ENCODE measurements at regions not wholly inside any gene's neighbourhood (a gene's known extent, or its start where the extent isn't known, plus 50 kb on each side); places are given as distances from the start of the nearest gene placed in this dataset.

DNA sequence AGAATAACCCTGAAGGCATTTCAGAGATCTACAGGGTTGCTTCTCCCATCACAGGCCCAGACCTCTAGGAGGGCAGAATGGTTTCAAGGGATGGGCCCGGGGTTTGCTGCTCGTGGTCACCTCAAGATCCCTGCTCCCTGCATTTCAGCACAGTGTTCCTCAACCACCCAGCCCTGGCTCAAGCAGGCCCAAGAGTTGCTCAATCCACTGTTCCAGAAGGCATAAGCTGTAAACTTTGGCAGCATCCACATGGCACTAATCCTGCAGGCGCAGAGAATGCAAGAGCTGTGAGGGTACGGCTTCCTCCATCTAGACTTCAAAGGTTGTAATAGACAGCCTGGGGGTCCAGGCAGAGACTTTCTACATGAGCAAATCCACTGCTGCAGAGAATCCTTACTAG lies 225.0 kb upstream of the UBASH3B start:
- TF ChIP-seq, protein P1, sequence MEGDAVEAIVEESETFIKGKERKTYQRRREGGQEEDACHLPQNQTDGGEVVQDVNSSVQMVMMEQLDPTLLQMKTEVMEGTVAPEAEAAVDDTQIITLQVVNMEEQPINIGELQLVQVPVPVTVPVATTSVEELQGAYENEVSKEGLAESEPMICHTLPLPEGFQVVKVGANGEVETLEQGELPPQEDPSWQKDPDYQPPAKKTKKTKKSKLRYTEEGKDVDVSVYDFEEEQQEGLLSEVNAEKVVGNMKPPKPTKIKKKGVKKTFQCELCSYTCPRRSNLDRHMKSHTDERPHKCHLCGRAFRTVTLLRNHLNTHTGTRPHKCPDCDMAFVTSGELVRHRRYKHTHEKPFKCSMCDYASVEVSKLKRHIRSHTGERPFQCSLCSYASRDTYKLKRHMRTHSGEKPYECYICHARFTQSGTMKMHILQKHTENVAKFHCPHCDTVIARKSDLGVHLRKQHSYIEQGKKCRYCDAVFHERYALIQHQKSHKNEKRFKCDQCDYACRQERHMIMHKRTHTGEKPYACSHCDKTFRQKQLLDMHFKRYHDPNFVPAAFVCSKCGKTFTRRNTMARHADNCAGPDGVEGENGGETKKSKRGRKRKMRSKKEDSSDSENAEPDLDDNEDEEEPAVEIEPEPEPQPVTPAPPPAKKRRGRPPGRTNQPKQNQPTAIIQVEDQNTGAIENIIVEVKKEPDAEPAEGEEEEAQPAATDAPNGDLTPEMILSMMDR (IDR thresholded peaks at IDR 0.05), result no peak
- H3K27ac Mint-ChIP-seq (ENCODE audit: unreplicated experiment), result no peak overlapping the region
- no peaks in the 10 kb centered on the region for H3K4me1 Mint-ChIP-seq (ENCODE audit: low read depth)
- no peaks in the 10 kb centered on the region for H3K9me3 Mint-ChIP-seq (ENCODE audit: low read depth)
- no peak overlapping the region for H3K4me3 Mint-ChIP-seq (ENCODE audit: unreplicated experiment)
- no peak for DNase-seq (ENCODE audit: low spot score)
- H3K36me3 Mint-ChIP-seq (ENCODE audit: low read depth), result no peaks in the 10 kb centered on the region
- peaks cover 3% of the 10 kb centered on the region for H3K27me3 Mint-ChIP-seq (ENCODE audit: low read depth)

DNA sequence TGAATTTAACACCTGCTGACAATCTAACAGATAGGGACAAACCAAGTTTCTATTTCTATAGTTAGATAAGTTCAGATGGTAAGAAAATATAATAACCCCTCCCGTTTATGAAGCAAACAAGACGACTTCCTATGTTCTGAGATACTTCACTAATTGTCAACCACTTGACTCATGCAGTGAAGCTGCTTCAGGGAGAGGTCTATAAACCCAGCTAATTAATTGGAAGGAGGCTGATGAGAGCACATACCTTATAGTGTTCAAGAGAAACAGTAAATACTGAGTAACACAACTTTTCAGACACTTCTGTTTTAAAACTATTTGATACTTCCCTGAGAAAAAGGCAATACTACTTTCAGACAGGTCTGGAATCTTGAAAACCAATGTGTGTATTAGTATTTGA lies 229.4 kb upstream of the UBASH3B start:
- Mint-ChIP-seq H3K9me3 (ENCODE audit: low read depth) (no peaks in the 10 kb centered on the region), H3K27me3 (ENCODE audit: low read depth) (peaks cover 7% of the 10 kb centered on the region), H3K36me3 (ENCODE audit: low read depth) (no peaks in the 10 kb centered on the region)

DNA sequence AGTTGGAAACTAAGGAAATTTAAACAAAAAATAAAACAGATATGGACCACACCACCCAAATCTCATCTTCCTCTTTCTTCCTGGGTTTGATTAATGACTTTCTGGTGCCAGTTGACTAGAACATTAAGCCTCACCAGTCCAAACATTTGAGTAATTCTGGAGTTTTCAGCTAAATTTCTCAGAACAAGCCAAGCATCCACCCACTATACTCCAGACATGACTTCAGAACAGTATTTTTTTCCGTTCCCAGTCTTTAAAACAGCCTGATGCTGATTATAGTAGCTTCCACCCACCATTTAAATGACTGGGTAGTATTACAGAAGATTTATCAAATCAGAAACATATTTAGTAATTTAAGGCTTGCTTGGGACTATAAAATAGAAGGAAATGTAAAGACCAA lies 230.9 kb upstream of the UBASH3B start:
- Mint-ChIP-seq H3K27ac (ENCODE audit: unreplicated experiment) (no peak overlapping the region), H3K9me3 (ENCODE audit: low read depth) (no peaks in the 10 kb centered on the region), H3K27me3 (ENCODE audit: low read depth) (peaks cover 10% of the 10 kb centered on the region), H3K36me3 (ENCODE audit: low read depth) (no peaks in the 10 kb centered on the region), H3K4me1 (ENCODE audit: low read depth) (peaks cover 2% of the 10 kb centered on the region), H3K4me3 (ENCODE audit: unreplicated experiment) (no peak overlapping the region)
- DNase-seq (ENCODE audit: low spot score), result no peak
- TF ChIP-seq, protein P1 (IDR thresholded peaks at IDR 0.05), result no peak

More for the DNA sequence above, 229.4 kb upstream of the UBASH3B start:
- Mint-ChIP-seq H3K4me3 (ENCODE audit: unreplicated experiment) (no peak overlapping the region), H3K4me1 (ENCODE audit: low read depth) (peaks cover 2% of the 10 kb centered on the region), H3K27ac (ENCODE audit: unreplicated experiment) (no peak overlapping the region)
- no peak for DNase-seq (ENCODE audit: low spot score)
- TF ChIP-seq, protein P1 (IDR thresholded peaks at IDR 0.05), result no peak

DNA sequence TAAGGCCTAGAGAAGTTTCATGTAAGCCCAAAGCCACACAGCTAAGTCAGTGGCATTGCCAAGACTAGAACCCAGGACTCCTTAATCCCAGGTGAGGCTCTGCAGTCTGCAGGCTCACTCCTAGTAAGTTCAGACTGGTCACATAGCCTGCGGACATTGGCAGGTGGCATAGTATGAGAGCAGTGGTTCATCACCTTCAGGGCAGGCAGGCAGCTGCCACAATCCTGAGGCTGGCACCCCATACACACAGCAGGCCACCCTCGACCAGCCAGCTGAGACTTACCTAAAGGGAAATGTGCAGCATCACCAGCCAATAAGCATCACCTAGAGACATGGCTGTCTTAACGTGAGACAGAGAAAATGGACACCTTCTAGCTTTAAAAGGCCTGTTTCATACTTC lies 231.6 kb upstream of the UBASH3B start:
- H3K36me3 Mint-ChIP-seq (ENCODE audit: low read depth), result no peaks in the 10 kb centered on the region
- peaks cover 2% of the 10 kb centered on the region for H3K4me1 Mint-ChIP-seq (ENCODE audit: low read depth)
- no peak overlapping the region for H3K27ac Mint-ChIP-seq (ENCODE audit: unreplicated experiment)
- H3K27me3 Mint-ChIP-seq (ENCODE audit: low read depth), result peaks cover 9% of the 10 kb centered on the region
- H3K9me3 Mint-ChIP-seq (ENCODE audit: low read depth), result no peaks in the 10 kb centered on the region
- no peak overlapping the region for H3K4me3 Mint-ChIP-seq (ENCODE audit: unreplicated experiment)
- no peak for DNase-seq (ENCODE audit: low spot score)
- TF ChIP-seq, protein P1 (IDR thresholded peaks at IDR 0.05), result no peak

DNA sequence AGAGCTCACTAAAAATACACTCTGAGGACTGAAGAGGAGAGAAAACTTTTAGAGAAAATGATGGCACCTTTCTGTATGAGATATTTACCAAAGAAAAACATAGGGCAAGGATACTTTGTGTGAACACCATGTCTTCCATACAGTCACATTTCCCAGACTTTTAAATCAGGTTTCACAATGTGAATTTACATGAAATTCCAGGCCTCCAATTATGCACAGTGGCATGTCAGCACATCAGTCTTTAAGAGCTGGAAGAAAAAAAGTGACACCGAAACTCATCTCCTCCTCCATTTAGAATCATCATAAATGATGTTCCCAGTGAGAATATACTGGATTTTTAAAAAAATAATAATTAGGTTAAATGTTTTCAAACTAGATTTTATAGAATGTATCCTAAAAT lies 232.2 kb upstream of the UBASH3B start:
- TF ChIP-seq, protein P1 (IDR thresholded peaks at IDR 0.05), result no peak
- Mint-ChIP-seq H3K4me1 (ENCODE audit: low read depth) (peaks cover 2% of the 10 kb centered on the region), H3K27ac (ENCODE audit: unreplicated experiment) (no peak overlapping the region), H3K4me3 (ENCODE audit: unreplicated experiment) (no peak overlapping the region), H3K36me3 (ENCODE audit: low read depth) (no peaks in the 10 kb centered on the region), H3K9me3 (ENCODE audit: low read depth) (no peaks in the 10 kb centered on the region), H3K27me3 (ENCODE audit: low read depth) (peaks cover 7% of the 10 kb centered on the region)
- no peak for DNase-seq (ENCODE audit: low spot score)

Measured in chondrocyte (in vitro differentiated cells).